Adipose tissue (tissue), 3 donors: ENCODE measurements at regions not wholly inside any gene's neighbourhood (a gene's known extent, or its start where the extent isn't known, plus 50 kb on each side); places are given as distances from the start of the nearest gene placed in this dataset.

ENCODE experiments used
- H3K27ac ChIP-seq: one replicate; pipeline ENCODE4 v1.5.1; 2013; ENCODE audit warnings: low read depth, low read length
- WGBS, 3 donors: extraction: QIAGEN DNeasy Blood & Tissue Kit; methylation state at CpG; one replicate each; pipeline ENCODE4 v1.1.7; 2013; 5-methylcytosine and 5-hydroxymethylcytosine counted together
- donor health status: healthy with polysubstance abuse.
- donor health status: Bipolar disorder and iron deficiency.
- donor health status: healthy.

DNA sequence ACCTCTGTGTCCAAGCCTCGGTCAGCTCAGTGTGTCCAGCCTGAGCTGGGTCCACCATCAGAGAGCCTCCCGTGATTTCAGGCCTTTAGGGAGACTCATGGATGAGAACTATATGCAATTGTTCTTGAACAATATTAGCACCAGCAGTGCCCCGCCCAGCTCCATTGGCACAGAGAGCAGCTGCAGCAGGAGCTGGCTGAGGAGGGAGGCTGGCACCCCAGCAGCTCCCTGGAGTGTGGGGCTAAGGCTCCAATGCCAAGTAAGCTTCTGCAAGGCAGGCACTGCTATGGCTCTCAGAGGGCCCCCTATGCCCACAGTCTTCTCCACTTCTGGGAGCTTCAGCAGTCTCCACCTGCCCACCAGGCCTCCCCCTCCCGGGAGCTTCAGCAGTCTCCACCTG is 593.3 kb downstream of the MATN1 start:
- no peak overlapping the region for H3K27ac ChIP-seq
- 71 to 79% (median 74%) methylated on average over 4 of the region's 4 CpGs for WGBS, 3 donors

DNA sequence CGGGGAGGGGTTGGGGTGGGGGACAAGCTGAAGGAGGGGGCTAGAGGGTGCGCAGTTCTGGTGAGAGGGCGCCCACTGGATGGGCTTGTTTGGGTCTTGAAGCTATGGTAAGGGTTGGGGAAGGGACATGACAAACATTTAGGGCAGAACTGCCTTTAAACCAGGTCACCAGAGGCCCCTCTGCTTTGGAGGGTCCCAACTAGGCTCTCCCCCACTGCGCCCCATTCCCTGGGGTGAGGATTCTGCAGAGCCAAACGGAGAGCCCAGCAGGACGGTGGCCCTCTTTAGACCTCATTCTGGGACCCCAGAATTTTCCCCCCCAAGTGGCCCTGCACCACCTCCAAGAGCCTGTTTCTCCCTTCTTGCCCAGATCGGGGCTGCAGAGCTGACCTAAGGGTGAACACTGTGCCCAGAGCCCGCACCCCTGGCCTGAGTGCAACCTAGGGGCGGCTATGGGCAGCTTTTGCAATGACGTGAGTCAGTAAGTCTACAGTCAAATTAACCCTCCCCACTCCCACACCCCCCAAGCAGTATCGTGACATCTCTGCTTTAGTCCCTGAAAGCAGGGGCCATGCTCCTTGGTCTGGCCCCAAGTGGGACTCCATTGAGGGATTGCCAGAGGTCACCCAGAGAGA is 593.8 kb downstream of the MATN1 start:
- 75 to 82% (median 78%) methylated on average over 11 of the region's 11 CpGs for WGBS, 3 donors
- no peak overlapping the region for H3K27ac ChIP-seq

DNA sequence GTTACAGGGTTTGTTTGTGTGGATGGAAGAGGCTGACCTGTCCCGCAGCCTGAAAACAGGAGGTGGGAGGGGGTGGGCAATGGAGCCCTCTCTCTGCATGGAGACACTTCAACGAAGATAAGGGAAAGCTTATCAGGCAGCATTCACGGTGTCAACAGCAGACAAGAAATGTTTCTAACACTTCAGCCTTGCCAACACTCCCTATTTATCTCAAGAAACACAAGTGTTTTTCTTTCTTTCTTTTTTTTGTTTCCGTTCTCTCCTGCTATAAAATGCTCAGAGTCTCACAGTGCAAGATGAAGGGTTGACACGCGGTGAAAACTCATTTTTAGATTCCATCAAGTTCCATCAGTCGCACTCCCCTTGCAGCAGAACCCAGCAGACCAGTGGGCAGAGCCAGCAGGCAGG is 594.4 kb downstream of the MATN1 start:
- WGBS, 3 donors, result 35 to 61% (median 52%) methylated on average over 7 of the region's 7 CpGs
- no peak overlapping the region for H3K27ac ChIP-seq

DNA sequence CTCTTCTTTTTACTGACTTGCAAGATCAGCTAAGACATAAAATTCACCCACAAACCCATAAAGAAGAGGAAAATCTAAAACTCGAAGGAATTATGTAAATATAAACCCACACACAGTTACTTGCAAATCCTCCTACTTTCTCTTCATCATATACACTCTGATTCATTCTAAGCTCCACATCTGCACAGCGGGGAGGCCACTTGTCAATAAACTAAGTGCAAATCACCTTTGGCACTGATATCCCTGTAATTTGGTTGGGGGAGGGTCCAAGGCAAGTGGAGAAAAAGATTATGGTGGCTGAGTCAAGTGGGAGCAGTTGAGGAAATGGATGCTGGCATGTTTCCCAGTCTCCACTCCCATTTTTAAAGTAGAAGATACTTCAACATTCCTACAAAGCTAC is 596.5 kb downstream of the MATN1 start:
- no peak overlapping the region for H3K27ac ChIP-seq
- 57 to 73% (median 72%) methylated on average over 2 of the region's 2 CpGs for WGBS, 3 donors

DNA sequence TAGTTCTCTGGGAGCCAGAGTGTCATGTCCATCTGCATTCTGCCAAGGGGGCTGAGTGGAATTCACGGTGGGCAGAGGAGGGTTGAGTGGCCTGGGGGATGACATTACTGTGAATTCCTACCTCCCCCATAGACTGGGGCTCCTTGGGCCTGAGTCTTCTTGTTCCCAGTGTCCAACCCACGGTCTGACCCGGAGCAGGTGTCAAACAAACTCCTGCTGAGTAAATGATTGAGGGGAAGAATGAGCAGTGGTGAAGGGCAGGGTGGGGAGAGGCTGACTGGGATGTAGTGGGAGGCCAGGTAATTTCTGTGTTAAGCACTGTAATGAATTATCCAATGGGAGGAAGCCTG is 597.6 kb downstream of the MATN1 start:
- 39 to 81% (median 65%) methylated on average over 3 of the region's 3 CpGs for WGBS, 3 donors
- no peak overlapping the region for H3K27ac ChIP-seq

DNA sequence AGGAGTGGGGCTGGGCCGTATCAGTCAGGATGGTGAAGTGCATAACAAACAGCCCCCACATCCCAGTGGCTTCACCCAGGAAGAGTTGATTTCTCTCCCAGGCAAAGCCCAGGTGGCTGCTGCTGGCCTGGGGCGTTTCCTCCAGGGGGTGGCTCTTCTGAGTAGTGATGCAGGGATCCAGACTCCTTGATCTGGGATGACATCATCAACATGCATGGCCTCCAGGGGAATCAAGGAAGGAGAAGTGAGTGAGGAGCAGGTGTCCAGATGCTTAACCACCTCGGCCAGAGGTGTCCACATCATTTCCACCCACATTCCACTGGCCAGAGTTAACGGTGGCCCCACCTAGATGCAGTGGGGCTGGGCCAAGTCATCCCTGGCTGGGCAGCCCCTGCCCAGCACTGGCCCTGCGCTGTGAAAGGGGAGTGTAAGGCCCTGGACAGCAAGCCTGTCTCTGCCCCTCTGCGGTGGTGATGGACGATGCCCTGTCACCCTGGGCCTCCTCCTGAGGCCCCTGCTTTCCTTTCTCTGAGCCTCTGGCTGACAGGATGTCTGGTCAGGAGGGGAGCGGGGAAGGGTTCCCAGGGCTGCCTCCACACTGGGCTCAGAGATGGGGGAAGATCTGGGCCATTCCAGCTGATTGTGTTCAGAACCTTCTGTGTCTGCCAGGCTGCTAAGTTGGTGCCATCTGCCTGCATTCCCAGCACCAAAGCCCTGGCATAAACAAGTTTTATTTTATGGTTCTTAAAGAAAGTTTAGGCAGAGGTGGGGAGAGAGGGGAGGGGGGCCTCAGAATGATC is 598.2 kb downstream of the MATN1 start:
- H3K27ac ChIP-seq, result no peak overlapping the region
- WGBS, 3 donors, result 70 to 75% (median 72%) methylated on average over 8 of the region's 8 CpGs

DNA sequence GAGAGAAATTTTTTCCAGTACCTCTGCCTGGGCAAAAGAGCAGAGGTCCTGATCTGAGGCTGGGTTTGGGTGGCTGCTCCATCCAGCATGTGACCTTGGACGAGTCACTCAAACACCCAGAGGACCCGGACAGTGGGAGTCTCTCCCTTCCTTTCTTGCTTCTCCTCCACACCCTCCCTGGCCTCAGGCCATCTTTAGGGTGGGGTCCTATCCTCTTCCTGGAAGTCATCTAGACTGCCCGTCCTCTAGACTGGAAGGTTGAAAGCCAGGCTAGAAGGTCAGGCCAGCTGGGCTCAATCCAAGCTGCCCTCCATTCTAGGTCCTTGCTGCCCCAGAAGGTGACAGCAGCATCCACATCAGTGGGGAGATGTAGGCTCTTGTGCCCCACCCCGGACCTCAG is 599.5 kb downstream of the MATN1 start:
- no peak overlapping the region for H3K27ac ChIP-seq
- WGBS, 3 donors, result 35 to 52% (median 36%) methylated on average over 4 of the region's 4 CpGs

DNA sequence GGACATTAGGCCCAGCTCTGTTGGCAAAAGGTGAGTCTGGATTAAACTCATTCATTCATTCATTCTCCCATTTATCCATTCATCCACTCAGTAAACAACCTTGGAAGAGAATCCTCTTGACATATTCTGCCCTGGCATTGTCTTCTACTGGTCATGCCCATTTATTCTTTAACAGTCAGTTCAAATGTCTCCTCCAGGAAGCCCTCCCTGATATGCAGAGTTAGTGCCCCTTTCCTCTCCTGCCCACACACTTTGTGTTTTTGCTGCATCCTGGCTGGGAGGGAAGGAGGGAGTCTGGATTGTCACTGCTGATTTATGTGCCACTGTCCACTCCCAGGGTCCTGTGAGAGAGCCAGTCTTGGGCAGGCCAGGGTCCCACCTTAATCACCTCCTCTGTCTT is 600.3 kb downstream of the MATN1 start:
- no peak overlapping the region for H3K27ac ChIP-seq

DNA sequence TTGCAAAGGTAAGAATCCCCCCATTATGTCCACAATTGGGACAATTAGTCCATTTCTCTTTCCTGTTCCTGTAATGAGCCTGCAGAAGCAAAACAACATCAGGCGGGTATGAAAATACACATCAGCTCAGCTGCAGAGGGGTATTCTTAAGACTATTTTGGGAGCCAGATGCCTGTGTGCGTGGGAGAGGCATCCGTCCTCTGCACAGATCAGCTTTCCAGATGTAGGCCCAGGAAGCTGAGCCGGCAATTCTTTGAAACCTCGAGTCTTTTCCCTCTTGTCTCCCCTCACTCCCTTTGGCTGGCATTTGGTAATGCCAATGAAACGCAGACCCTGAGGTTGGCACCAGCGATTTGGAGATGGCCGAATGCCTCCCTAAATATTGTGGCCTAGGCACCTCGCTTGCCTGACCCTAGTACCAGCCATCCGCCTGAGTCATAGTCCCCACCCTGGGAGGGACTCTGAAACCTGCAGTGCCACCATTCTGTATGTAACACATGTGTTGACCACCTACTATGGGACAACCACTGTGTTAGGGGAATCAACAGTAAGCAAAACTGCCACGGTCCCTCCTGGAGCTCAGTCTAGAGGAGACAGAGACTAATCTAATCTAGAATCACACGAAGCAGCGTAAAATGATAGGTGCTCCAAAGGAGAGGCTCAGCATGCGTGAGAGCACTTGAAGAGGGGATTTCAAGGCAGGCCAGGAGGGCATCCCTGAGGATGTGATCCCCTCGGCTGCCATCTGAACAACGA is 603.0 kb downstream of the MATN1 start:
- H3K27ac ChIP-seq, result no peak overlapping the region
- 76 to 80% (median 76%) methylated on average over 16 of the region's 16 CpGs for WGBS, 3 donors

DNA sequence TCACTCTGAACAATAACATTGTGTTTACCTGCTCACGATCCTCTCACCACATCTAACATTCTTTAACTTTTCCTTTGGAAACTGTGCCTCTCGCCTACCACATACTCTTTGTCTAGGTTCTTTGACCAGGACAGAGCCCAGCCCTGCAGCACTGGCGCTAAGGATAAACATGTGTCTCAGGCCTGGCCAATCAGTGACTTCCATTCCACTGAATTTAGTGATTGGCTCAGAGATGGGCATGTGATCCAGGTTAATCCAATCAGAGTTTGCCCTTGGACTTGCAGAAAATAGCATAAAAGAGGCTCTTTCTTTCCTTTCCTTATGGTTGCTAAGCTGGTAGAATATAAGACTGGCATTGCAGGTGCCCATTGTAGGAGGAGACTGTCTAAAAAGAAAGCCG is 605.7 kb downstream of the MATN1 start:
- 66 to 93% (median 89%) methylated on average over 4 of the region's 4 CpGs for WGBS, 3 donors
- no peak overlapping the region for H3K27ac ChIP-seq

DNA sequence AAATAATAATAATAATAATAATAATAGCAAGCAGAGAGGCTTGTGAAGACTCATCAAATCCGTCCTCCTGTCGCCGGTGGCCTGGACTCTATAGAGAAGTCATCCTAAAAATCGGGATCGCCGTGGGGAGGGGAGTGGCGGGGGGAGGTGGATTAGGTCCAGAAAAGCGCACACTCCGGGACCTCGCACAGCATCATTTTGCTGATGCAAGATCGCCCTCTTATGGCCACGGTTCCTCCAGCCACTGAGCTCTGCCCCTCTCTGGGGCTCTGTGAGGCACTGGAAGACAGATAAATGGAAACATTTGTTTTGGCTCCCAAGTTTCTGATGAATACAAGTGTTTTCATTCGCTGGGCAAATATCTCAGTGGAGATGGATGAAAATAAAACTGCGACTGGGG is 612.0 kb downstream of the MATN1 start:
- H3K27ac ChIP-seq, result no peak overlapping the region
- WGBS, 3 donors, result 3% methylated on average over 14 of the region's 14 CpGs

DNA sequence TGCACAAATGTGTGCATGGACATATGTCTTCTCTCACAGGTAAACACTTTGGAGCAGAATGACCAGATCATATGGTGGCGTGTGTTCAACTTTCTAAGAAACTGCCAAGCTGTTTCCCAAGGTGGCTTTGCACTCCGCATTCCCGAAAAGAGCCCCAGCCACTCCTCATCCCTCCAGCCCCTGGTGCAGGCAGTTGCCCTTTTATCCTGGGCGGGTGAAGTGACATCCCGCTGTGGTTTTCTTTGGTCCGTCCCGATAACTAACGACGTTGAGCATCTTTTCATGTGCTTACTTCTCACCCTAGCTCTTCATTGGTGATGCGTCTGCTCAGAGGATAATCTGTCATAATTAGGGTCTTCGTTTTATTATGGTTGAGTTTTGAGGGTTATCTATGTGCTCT is 612.5 kb downstream of the MATN1 start:
- no peak overlapping the region for H3K27ac ChIP-seq
- WGBS, 3 donors, result 39 to 50% (median 46%) methylated on average over 11 of the region's 11 CpGs

DNA sequence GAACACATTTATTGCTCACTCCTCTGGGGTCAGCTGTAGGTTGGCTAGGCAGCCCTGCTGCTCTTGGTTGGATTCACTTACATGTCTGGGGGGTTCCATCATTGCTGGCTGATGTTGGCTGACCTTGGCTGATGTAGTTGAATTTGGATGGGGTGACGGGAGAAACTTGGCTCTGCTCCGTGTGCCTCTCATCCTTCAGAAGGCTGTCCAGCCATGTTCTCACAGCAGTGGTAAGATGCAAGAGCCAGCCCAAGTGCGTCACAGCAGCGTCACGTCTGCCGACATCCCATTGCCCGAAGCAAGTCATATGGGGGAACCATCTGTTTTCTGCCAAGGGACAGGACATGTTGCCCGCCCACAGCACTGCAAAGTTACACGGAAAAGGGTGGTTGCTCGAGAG is 613.5 kb downstream of the MATN1 start:
- no peak overlapping the region for H3K27ac ChIP-seq
- WGBS, 3 donors, result 46 to 58% (median 49%) methylated on average over 10 of the region's 10 CpGs

DNA sequence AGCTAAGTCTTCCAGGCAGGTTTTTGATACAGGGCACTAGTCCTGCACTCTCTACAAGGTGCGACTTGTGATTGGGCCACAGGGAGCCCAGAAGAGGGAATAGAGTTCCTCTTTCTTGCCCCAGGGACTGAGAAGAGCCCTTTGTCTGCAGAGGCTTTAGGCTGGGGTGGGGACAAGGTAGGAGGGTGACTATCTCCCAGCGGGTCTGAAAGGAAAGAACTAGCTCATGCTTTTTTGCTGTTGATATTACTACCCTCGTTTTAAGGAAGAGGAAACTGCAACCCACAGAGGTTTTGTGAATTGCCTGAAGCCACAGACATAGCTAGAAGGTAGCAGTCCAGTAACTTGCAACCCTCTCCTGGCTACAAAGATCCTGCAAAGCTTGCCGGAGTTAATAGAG is 615.2 kb downstream of the MATN1 start:
- no peak overlapping the region for H3K27ac ChIP-seq
- 33 to 46% (median 42%) methylated on average over 4 of the region's 4 CpGs for WGBS, 3 donors

DNA sequence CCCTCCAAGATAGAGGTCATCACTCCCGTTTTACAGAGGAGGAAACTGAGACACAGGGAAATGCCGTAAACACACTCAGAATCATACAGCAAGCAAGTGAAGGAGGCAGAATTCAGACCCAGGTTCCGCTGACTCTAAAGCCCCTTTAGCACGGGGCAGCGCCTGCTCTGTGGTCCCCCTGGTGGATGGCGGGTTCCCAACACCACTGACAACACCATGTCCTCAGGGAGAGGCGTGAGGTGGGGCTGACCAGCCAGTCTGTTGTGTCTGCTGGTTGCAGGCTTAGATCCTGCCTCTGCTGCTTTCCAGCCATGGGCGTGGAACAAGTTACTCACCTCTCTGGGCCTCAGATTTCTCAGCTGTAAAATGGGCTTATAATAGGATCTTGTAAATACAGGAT is 617.3 kb downstream of the MATN1 start:
- H3K27ac ChIP-seq, result no peak overlapping the region
- WGBS, 3 donors, result 18 to 45% (median 28%) methylated on average over 8 of the region's 8 CpGs

DNA sequence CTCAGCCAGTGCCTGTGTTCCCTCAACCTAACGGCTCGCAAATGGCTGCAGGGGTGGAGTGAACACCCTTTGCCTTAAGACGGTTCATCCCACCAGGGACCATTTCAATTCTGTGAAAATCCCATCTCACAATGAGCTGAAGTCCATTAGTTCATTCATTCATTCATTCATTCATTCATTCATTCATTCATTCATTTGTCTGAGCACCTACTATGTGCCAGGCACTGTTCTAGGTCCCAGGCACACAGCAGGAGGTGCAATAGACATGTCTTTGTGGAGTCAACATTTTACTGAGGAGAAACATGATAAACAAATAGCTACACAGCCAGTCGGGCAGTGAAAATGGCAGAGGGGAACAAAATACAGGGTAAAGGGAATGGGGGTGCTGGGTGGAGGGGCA is 618.8 kb downstream of the MATN1 start:
- WGBS, 3 donors, result 76 to 83% (median 78%) methylated on average over 4 of the region's 4 CpGs
- no peak overlapping the region for H3K27ac ChIP-seq

DNA sequence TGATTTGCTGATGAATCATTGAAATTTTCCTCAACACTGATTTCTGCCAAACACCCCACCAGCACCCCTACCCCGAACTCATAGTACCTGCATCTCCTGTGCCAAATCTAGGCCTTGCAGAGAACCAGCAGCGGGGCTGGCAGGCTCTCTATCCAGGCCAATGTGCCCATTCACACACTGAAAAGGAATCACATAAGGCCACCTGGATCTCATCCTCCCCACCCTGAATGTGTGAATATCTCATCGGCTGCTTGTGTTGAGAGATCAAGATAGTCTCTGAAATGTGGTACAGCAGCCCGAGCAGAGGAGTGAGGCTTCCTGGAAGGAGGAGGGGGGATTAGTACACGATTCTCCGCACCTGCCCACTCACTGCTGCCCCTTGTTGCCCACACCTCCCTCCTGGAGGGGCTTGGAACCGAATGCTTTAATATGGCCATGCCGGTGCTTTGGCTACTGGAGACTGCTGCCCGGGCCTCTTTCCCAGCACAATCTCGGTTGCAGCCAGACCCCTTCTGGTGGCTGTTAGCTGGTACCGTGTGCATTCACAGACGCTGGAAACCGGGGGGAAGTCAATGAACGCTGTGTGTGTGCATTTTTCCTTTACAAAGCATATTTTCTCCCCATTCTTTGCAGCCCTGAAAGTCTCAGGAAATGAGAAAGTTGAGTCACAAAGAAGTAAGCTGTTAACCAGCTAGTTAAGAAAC is 619.5 kb downstream of the MATN1 start:
- 37 to 57% (median 57%) methylated on average over 14 of the region's 14 CpGs for WGBS, 3 donors
- H3K27ac ChIP-seq, result no peak overlapping the region

DNA sequence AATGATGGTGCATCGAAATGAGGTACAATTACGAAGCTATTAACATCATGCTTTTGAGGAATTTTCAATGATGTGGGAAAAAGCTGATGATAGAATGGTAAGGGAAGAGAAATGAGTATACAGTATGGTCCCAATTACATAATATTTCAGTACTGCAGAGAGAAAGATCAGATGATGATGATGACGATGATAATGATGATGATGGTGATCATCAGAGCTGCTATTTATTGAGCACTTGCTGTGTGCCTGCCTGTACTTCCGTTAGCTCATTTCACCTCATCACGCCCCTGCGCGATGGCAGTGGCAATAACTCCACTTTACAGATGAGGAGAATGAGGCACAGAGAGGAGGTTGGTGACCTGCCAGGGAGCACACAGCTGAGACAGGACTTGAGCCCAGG is 620.8 kb downstream of the MATN1 start:
- H3K27ac ChIP-seq, result no peak overlapping the region
- 85 to 92% (median 90%) methylated on average over 7 of the region's 7 CpGs for WGBS, 3 donors
